ENCODE measurements at regions not wholly inside any gene's neighbourhood (a gene's known extent, or its start where the extent isn't known, plus 50 kb on each side); places are given as distances from the start of the nearest gene placed in this dataset.

- peaks cover 8% of the 10 kb centered on the region for H3K9me3 Mint-ChIP-seq (ENCODE audit: unreplicated experiment)
- no peak for DNase-seq (ENCODE audit: extremely low spot score, unreplicated experiment)
- peaks cover 15% of the 10 kb centered on the region for H3K4me1 Mint-ChIP-seq (ENCODE audit: unreplicated experiment)
- H3K27me3 Mint-ChIP-seq (ENCODE audit: unreplicated experiment), result no peaks in the 10 kb centered on the region
- TF ChIP-seq, protein P1, sequence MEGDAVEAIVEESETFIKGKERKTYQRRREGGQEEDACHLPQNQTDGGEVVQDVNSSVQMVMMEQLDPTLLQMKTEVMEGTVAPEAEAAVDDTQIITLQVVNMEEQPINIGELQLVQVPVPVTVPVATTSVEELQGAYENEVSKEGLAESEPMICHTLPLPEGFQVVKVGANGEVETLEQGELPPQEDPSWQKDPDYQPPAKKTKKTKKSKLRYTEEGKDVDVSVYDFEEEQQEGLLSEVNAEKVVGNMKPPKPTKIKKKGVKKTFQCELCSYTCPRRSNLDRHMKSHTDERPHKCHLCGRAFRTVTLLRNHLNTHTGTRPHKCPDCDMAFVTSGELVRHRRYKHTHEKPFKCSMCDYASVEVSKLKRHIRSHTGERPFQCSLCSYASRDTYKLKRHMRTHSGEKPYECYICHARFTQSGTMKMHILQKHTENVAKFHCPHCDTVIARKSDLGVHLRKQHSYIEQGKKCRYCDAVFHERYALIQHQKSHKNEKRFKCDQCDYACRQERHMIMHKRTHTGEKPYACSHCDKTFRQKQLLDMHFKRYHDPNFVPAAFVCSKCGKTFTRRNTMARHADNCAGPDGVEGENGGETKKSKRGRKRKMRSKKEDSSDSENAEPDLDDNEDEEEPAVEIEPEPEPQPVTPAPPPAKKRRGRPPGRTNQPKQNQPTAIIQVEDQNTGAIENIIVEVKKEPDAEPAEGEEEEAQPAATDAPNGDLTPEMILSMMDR (IDR thresholded peaks at IDR 0.05), result no peak
- H3K36me3 Mint-ChIP-seq (ENCODE audit: unreplicated experiment), result peaks cover 5% of the 10 kb centered on the region
- H3K4me3 Mint-ChIP-seq (ENCODE audit: unreplicated experiment), result no peak overlapping the region
- no peak overlapping the region for H3K27ac Mint-ChIP-seq (ENCODE audit: unreplicated experiment)
These were observed 137.0 kb downstream of the MREG start for GRCh38 chr2:215876139-215876936.

DNA sequence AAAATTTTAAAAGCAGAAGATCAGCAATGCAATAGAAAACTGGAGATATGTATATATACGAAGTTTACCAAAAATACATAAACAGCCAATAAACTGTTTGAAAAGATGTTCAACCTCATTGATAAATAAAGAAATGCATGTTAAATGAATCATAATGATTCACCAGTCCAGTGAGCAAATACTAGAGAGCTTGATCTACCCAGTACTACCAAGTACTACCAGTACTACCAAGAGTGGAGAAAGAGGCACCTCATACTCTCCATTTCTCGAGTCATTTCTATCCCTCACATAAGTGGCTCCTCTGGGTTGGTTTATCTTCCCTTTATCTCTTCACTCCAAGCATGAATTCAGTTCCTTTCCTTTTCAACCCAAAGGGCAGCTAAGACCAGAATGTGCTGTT is 138.9 kb downstream of the MREG start:
- Mint-ChIP-seq H3K27ac (ENCODE audit: unreplicated experiment) (no peak overlapping the region), H3K9me3 (ENCODE audit: unreplicated experiment) (peaks cover 8% of the 10 kb centered on the region), H3K4me3 (ENCODE audit: unreplicated experiment) (no peak overlapping the region), H3K27me3 (ENCODE audit: unreplicated experiment) (no peaks in the 10 kb centered on the region), H3K36me3 (ENCODE audit: unreplicated experiment) (peaks cover 5% of the 10 kb centered on the region), H3K4me1 (ENCODE audit: unreplicated experiment) (peaks cover 11% of the 10 kb centered on the region)
- TF ChIP-seq, protein P1 (IDR thresholded peaks at IDR 0.05), result no peak
- DNase-seq (ENCODE audit: extremely low spot score, unreplicated experiment), result no peak

DNA sequence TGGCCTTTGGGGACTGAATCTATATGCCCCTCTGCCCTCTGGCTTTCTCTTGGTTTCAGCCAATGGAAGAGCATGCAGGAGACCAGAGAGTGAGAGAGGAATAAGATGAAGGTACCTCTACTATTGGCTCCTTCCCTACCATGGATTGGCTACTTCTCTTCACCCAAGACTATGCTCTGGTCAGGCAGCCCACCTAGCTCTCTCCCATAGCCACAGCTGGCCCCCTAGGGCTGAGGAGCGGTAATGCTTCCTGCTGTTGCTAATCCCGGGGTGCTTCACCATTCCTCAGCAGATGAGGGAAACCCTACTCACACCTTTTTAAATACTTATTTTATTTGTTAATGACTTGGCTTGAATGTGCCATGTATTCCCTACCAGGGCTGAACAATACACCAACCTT is 142.4 kb downstream of the MREG start:
- peaks cover 27% of the 10 kb centered on the region for H3K4me1 Mint-ChIP-seq (ENCODE audit: unreplicated experiment)
- no peaks in the 10 kb centered on the region for H3K36me3 Mint-ChIP-seq (ENCODE audit: unreplicated experiment)
- peaks cover 4% of the 10 kb centered on the region for H3K9me3 Mint-ChIP-seq (ENCODE audit: unreplicated experiment)
- H3K27me3 Mint-ChIP-seq (ENCODE audit: unreplicated experiment), result no peaks in the 10 kb centered on the region
- TF ChIP-seq, protein P1 (IDR thresholded peaks at IDR 0.05), result peak; percentile 27
- no peak for DNase-seq (ENCODE audit: extremely low spot score, unreplicated experiment)
- no peak overlapping the region for H3K4me3 Mint-ChIP-seq (ENCODE audit: unreplicated experiment)
- H3K27ac Mint-ChIP-seq (ENCODE audit: unreplicated experiment), result peak overlapping the region; percentile 95

- H3K27me3 Mint-ChIP-seq (ENCODE audit: unreplicated experiment), result no peaks in the 10 kb centered on the region
- no peak overlapping the region for H3K4me3 Mint-ChIP-seq (ENCODE audit: unreplicated experiment)
- TF ChIP-seq, protein P1 (IDR thresholded peaks at IDR 0.05), result no peak
- DNase-seq (ENCODE audit: extremely low spot score, unreplicated experiment), result no peak
- peaks cover 4% of the 10 kb centered on the region for H3K9me3 Mint-ChIP-seq (ENCODE audit: unreplicated experiment)
- H3K4me1 Mint-ChIP-seq (ENCODE audit: unreplicated experiment), result peaks cover 27% of the 10 kb centered on the region
- H3K36me3 Mint-ChIP-seq (ENCODE audit: unreplicated experiment), result no peaks in the 10 kb centered on the region
- peak overlapping the region; percentile 95 for H3K27ac Mint-ChIP-seq (ENCODE audit: unreplicated experiment)
These were observed 143.3 kb downstream of the MREG start for GRCh38 chr2:215870088-215870490.

- Mint-ChIP-seq H3K4me1 (ENCODE audit: unreplicated experiment) (peaks cover 27% of the 10 kb centered on the region), H3K27ac (ENCODE audit: unreplicated experiment) (peak overlapping the region; percentile 36), H3K9me3 (ENCODE audit: unreplicated experiment) (peaks cover 4% of the 10 kb centered on the region), H3K36me3 (ENCODE audit: unreplicated experiment) (no peaks in the 10 kb centered on the region), H3K27me3 (ENCODE audit: unreplicated experiment) (no peaks in the 10 kb centered on the region), H3K4me3 (ENCODE audit: unreplicated experiment) (no peak overlapping the region)
- no peak for DNase-seq (ENCODE audit: extremely low spot score, unreplicated experiment)
- TF ChIP-seq, protein P1 (IDR thresholded peaks at IDR 0.05), result no peak
These were observed 144.4 kb downstream of the MREG start for GRCh38 chr2:215868846-215869543.
